ENCODE measurements at regions not wholly inside any gene's neighbourhood (a gene's known extent, or its start where the extent isn't known, plus 50 kb on each side); places are given as distances from the start of the nearest gene placed in this dataset.

- intact Hi-C loops (cut with DNase I) = no loop called here
- no peaks in the 10 kb centered on the region for H3K27me3 ChIP-seq
- WGBS, 2 donors = 4 to 7% methylated on average over 29 to 32 of the region's 58 CpGs
- peak overlapping the region; percentile 48 to 79 (median 69) for H3K27ac ChIP-seq
- peaks cover 0 to 21% (median 4%) of the 10 kb centered on the region in 3 donors for H3K4me1 ChIP-seq
- H3K4me3 ChIP-seq = peak overlapping the region; percentile 41 to 82 (median 58)
- no peaks in the 10 kb centered on the region for H3K36me3 ChIP-seq
- TF ChIP-seq, protein P1, sequence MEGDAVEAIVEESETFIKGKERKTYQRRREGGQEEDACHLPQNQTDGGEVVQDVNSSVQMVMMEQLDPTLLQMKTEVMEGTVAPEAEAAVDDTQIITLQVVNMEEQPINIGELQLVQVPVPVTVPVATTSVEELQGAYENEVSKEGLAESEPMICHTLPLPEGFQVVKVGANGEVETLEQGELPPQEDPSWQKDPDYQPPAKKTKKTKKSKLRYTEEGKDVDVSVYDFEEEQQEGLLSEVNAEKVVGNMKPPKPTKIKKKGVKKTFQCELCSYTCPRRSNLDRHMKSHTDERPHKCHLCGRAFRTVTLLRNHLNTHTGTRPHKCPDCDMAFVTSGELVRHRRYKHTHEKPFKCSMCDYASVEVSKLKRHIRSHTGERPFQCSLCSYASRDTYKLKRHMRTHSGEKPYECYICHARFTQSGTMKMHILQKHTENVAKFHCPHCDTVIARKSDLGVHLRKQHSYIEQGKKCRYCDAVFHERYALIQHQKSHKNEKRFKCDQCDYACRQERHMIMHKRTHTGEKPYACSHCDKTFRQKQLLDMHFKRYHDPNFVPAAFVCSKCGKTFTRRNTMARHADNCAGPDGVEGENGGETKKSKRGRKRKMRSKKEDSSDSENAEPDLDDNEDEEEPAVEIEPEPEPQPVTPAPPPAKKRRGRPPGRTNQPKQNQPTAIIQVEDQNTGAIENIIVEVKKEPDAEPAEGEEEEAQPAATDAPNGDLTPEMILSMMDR (IDR thresholded peaks at IDR 0.05) = no peak
- no peak for TF ChIP-seq POLR2A (IDR thresholded peaks at IDR 0.05)
- no peak for DNase-seq
- H3K9me3 ChIP-seq = no peaks in the 10 kb centered on the region
Observed at GRCh38 chr4:123505095-123506010, 108.8 kb downstream of the SPRY1 start.

GRCh38 chr4:123506011-123506695 is 109.6 kb downstream of the SPRY1 start:
- TF ChIP-seq, protein P1 (IDR thresholded peaks at IDR 0.05) = no peak
- no peak for TF ChIP-seq POLR2A (IDR thresholded peaks at IDR 0.05)
- no peak for DNase-seq
- intact Hi-C loops (cut with DNase I) = no loop called here
- no peaks in the 10 kb centered on the region for H3K27me3 ChIP-seq
- peak overlapping the region; percentile 41 to 82 (median 58) for H3K4me3 ChIP-seq
- WGBS, 2 donors = 76 to 77% methylated on average over 15 of the region's 17 CpGs
- H3K4me1 ChIP-seq = peaks cover 0 to 21% (median 4%) of the 10 kb centered on the region in 3 donors
- peak overlapping the region; percentile 48 to 79 (median 69) for H3K27ac ChIP-seq
- H3K9me3 ChIP-seq = no peaks in the 10 kb centered on the region
- no peaks in the 10 kb centered on the region for H3K36me3 ChIP-seq

DNA sequence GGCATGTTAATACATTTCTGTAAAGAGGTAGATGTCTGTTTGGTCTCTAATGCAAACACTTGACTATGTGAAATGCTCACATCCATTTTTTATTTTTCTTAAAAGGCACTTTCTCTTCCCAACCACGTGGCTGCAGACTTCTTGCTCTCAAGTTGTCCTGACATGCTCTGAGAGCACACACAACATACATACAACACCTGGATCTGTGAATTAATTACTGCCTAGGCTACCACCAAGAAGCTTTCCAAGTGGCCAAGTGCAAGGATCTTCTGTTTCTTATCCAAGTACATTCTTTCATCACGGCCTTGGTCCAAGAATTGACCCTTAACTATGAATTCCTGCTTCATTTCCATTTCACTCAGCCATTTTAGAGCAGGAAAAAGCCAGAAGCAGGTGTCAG is 110.8 kb downstream of the SPRY1 start:
- DNase-seq = no peak
- WGBS, 2 donors = 34 to 36% methylated on average over 2 of the region's 2 CpGs
- Histone ChIP-seq H3K4me1 (peaks cover 0 to 21% (median 4%) of the 10 kb centered on the region in 3 donors), H3K36me3 (no peaks in the 10 kb centered on the region), H3K9me3 (no peaks in the 10 kb centered on the region), H3K27ac (no peak overlapping the region), H3K27me3 (no peaks in the 10 kb centered on the region), H3K4me3 (no peak overlapping the region)
- TF ChIP-seq POLR2A (IDR thresholded peaks at IDR 0.05) = no peak
- TF ChIP-seq, protein P1 (IDR thresholded peaks at IDR 0.05) = no peak
- intact Hi-C loops (cut with DNase I) = no loop called here

- H3K27ac ChIP-seq = no peak overlapping the region
- H3K4me3 ChIP-seq = no peak overlapping the region
- 92 to 97% methylated on average over 3 of the region's 3 CpGs for WGBS, 2 donors
- H3K4me1 ChIP-seq = peaks cover 0 to 17% (median 1%) of the 10 kb centered on the region in 3 donors
- no peaks in the 10 kb centered on the region for H3K36me3 ChIP-seq
- intact Hi-C loops (cut with DNase I) = no loop called here
- no peaks in the 10 kb centered on the region for H3K27me3 ChIP-seq
- TF ChIP-seq, protein P1 (IDR thresholded peaks at IDR 0.05) = no peak
- no peak for TF ChIP-seq POLR2A (IDR thresholded peaks at IDR 0.05)
- DNase-seq = no peak
- H3K9me3 ChIP-seq = no peaks in the 10 kb centered on the region
Observed at GRCh38 chr4:123510221-123510620, 113.6 kb downstream of the SPRY1 start.

- Histone ChIP-seq H3K9me3 (no peaks in the 10 kb centered on the region), H3K4me1 (peaks cover 0 to 14% (median 0%) of the 10 kb centered on the region in 3 donors), H3K4me3 (no peak overlapping the region), H3K27ac (no peak overlapping the region), H3K36me3 (no peaks in the 10 kb centered on the region), H3K27me3 (no peaks in the 10 kb centered on the region)
- TF ChIP-seq, protein P1 (IDR thresholded peaks at IDR 0.05) = no peak
- no peak for TF ChIP-seq POLR2A (IDR thresholded peaks at IDR 0.05)
- 84 to 86% methylated on average over 3 of the region's 3 CpGs for WGBS, 2 donors
- no peak for DNase-seq
- intact Hi-C loops (cut with DNase I) = no loop called here
Observed at GRCh38 chr4:123510659-123511058, 114.1 kb downstream of the SPRY1 start.

Data from esophagus squamous epithelium (tissue), 5 donors.